ENCODE measurements at regions not wholly inside any gene's neighbourhood (a gene's known extent, or its start where the extent isn't known, plus 50 kb on each side); places are given as distances from the start of the nearest gene placed in this dataset.
A peak's percentile ranks its signal among the peaks of the same experiment; 100 is the strongest.
"Not testable (repeated sequence)": the region's sequence is repeated elsewhere in the genome, so short reads cannot be mapped to it uniquely, and the experiment has no call there.

GRCh38 chr6:150777736-150778135, 87.8 kb upstream of the MTHFD1L start:
- no peak for TF ChIP-seq POLR2AphosphoS5 (IDR thresholded peaks at IDR 0.05)
- no peak for TF ChIP-seq EP300 (IDR thresholded peaks at IDR 0.05)
- no peak for TF ChIP-seq CTCF (IDR thresholded peaks at IDR 0.05)
- no peak for TF ChIP-seq POLR2A (IDR thresholded peaks at IDR 0.05)
- Histone ChIP-seq H3K27me3 (no peaks in the 10 kb centered on the region), H3K36me3 (no peaks in the 10 kb centered on the region), H3K9me3 (peaks cover 0 to 8% (median 2%) of the 10 kb centered on the region in 4 donors), H3K4me3 (no peak overlapping the region), H3K27ac (no peak overlapping the region), H3K4me1 (peaks cover 0 to 9% (median 2%) of the 10 kb centered on the region in 4 donors)
- DNase-seq (no peak), ATAC-seq (ENCODE audit: low FRiP score in 2 of 2) (no peak)
- WGBS, 2 donors = 88 to 93% methylated on average over 7 to 8 of the region's 9 CpGs

DNA sequence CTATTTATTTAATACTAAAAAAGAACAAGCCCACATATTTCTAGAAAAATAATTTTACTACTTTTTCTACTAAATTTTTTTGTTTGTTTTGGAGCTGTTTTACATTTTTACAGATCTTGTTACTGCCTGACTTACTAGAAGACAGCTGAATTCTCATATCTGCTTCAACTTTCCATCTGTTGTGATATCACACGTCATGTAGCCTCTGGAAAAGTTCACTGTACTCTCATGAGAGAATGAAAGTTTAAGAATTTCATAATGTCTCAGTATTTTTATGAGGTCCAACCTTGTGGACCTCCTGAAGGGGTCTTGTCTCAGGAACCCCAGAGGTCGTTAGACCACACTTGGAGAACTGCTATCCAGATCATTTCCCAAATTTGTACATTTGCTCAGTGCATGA, 81.7 kb upstream of the MTHFD1L start:
- WGBS, 2 donors = 88 to 94% methylated on average over 2 of the region's 2 CpGs
- H3K4me1 ChIP-seq = no peaks in the 10 kb centered on the region
- no peak overlapping the region for H3K27ac ChIP-seq
- no peaks in the 10 kb centered on the region for H3K9me3 ChIP-seq
- TF ChIP-seq POLR2A (IDR thresholded peaks at IDR 0.05) = no peak
- TF ChIP-seq EP300 (IDR thresholded peaks at IDR 0.05) = no peak
- TF ChIP-seq CTCF (IDR thresholded peaks at IDR 0.05) = no peak
- TF ChIP-seq POLR2AphosphoS5 (IDR thresholded peaks at IDR 0.05) = no peak
- peaks cover 0 to 3% (median 0%) of the 10 kb centered on the region in 4 donors for H3K36me3 ChIP-seq
- no peaks in the 10 kb centered on the region for H3K27me3 ChIP-seq
- no peak overlapping the region for H3K4me3 ChIP-seq
- DNase-seq (no peak), ATAC-seq (ENCODE audit: low FRiP score in 2 of 2) (no peak)

- 80 to 91% methylated on average over 7 of the region's 7 CpGs for WGBS, 2 donors
- no peaks in the 10 kb centered on the region for H3K4me1 ChIP-seq
- H3K27ac ChIP-seq = peak overlapping the region in 1 of 4 donors; percentile 18
- H3K9me3 ChIP-seq = no peaks in the 10 kb centered on the region
- H3K36me3 ChIP-seq = peaks cover 0 to 3% (median 0%) of the 10 kb centered on the region in 4 donors
- H3K27me3 ChIP-seq = no peaks in the 10 kb centered on the region
- H3K4me3 ChIP-seq = no peak overlapping the region
- ATAC-seq (ENCODE audit: low FRiP score in 2 of 2) = no peak
- TF ChIP-seq CTCF (IDR thresholded peaks at IDR 0.05) (no peak), POLR2AphosphoS5 (IDR thresholded peaks at IDR 0.05) (no peak)
- DNase-seq = no peak
Observed at GRCh38 chr6:150787429-150787828, 78.1 kb upstream of the MTHFD1L start.

DNA sequence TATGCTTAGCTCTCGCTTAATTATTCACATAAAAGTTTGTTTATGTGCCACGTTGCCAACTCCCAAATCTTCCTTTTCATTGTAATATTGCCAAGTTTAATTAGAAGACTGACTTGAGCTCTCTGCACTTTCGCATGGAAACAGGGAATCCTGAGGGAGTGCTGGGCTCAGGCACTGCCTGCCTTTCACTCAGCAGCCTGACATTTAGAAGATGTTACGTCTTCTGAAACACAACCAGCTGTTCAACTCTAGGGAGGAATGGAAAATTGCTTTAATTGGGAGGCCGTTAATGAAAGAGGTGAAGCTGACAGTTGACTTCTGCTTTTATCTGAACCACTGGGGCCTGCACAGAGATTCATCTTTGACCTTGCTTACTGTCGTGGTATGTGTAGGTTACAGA, 77.4 kb upstream of the MTHFD1L start:
- no peaks in the 10 kb centered on the region for H3K27me3 ChIP-seq
- WGBS, 2 donors = 55 to 56% methylated on average over 6 of the region's 6 CpGs
- TF ChIP-seq POLR2A (IDR thresholded peaks at IDR 0.05) (no peak), EP300 (IDR thresholded peaks at IDR 0.05) (no peak), CTCF (IDR thresholded peaks at IDR 0.05) (no peak), POLR2AphosphoS5 (IDR thresholded peaks at IDR 0.05) (no peak)
- H3K36me3 ChIP-seq = peaks cover 0 to 3% (median 0%) of the 10 kb centered on the region in 4 donors
- no peak for DNase-seq
- no peaks in the 10 kb centered on the region for H3K9me3 ChIP-seq
- H3K27ac ChIP-seq = peak overlapping the region in 1 of 4 donors; percentile 18
- no peaks in the 10 kb centered on the region for H3K4me1 ChIP-seq
- H3K4me3 ChIP-seq = no peak overlapping the region
- no peak for ATAC-seq (ENCODE audit: low FRiP score in 2 of 2)

DNA sequence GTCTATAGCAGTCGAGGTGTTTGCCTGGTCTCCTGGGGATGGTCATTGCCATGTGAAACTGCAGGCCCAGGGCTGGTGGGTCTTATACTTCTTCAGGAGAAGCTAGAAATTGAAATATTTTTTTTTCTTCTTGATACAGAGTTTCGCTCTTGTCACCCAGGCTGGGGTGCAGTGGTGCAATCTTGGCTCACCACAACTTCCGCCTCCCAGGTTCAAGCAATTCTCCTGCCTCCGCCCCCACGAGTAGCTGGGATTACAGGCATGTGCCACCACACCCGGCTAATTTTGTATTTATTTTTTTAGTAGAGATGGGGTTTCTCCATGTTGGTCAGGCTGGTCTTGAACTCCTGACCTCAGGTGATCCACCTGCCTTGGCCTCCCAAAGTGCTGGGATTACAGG, 75.6 kb upstream of the MTHFD1L start:
- H3K4me3 ChIP-seq; H3K27me3 ChIP-seq; H3K4me1 ChIP-seq; H3K36me3 ChIP-seq; ATAC-seq (ENCODE audit: low FRiP score in 2 of 2); H3K27ac ChIP-seq; H3K9me3 ChIP-seq: not testable (repeated sequence)
- peak in 1 of 2 donors; percentile 26 for DNase-seq
- 65 to 90% methylated on average over 6 of the region's 6 CpGs for WGBS, 2 donors
